Activated CD4-positive, CD25-positive, alpha-beta regulatory T cell treated with anti-CD3 and anti-CD28 coated beads, Interleukin-2, amount 50 U/mL, for 24 hours (primary cell): ENCODE measurements at regions not wholly inside any gene's neighbourhood (a gene's known extent, or its start where the extent isn't known, plus 50 kb on each side); places are given as distances from the start of the nearest gene placed in this dataset.

ENCODE experiments used
- ATAC-seq, 2 donors: fragments of 150-1000 bp; cut with Tn5 transposase; one replicate each; pipeline ENCODE4 v1.10.0; 2021; ENCODE audit warnings: mild to moderate bottlenecking in 1 of 2, moderate library complexity in 1 of 2

GRCh38 chr16:87552072-87552718 lies 50.1 kb upstream of the JPH3 start:
- no peak for ATAC-seq

GRCh38 chr16:87551487-87551886 lies 50.8 kb upstream of the JPH3 start:
- no peak for ATAC-seq

- no peak for ATAC-seq
These were observed 51.8 kb upstream of the JPH3 start for GRCh38 chr16:87550495-87550961.

GRCh38 chr16:87549627-87550494 lies 52.4 kb upstream of the JPH3 start:
- no peak for ATAC-seq

- no peak for ATAC-seq
These were observed 54.3 kb upstream of the JPH3 start for GRCh38 chr16:87548046-87548445.

GRCh38 chr16:87543436-87544191 lies 50.8 kb upstream of the ZCCHC14 start:
- ATAC-seq: peak in 1 of 2 donors; percentile 41

- ATAC-seq: no peak
These were observed 49.8 kb upstream of the ZCCHC14 start for GRCh38 chr16:87542531-87543102.
